Erythroblast (primary cell): ENCODE measurements at regions not wholly inside any gene's neighbourhood (a gene's known extent, or its start where the extent isn't known, plus 50 kb on each side); places are given as distances from the start of the nearest gene placed in this dataset.

ENCODE experiments used
- DNase-seq, 2 experiments: peaks; one replicate each; lab custom pipeline; 2025; lab: John Stamatoyannopoulos, UW
- GATA1 ChIP-seq: IDR thresholded peaks from 2 replicates; pipeline ENCODE4 v1.6.1; 2011; ENCODE audit warnings: low read depth, mild to moderate bottlenecking, control low read depth, low read length, moderate library complexity
- POLR2A ChIP-seq: IDR thresholded peaks from 2 replicates; pipeline ENCODE4 v1.6.1; 2011; ENCODE audit warnings: mild to moderate bottlenecking, low read length

GRCh38 chr13:47232516-47232915, 335.7 kb upstream of the HTR2A start:
- TF ChIP-seq POLR2A (no peak), GATA1 (no peak)
- no peak for DNase-seq

- no peak for DNase-seq
- TF ChIP-seq GATA1 (no peak), POLR2A (no peak)
Observed at GRCh38 chr13:47230155-47230554, 333.3 kb upstream of the HTR2A start.

DNA sequence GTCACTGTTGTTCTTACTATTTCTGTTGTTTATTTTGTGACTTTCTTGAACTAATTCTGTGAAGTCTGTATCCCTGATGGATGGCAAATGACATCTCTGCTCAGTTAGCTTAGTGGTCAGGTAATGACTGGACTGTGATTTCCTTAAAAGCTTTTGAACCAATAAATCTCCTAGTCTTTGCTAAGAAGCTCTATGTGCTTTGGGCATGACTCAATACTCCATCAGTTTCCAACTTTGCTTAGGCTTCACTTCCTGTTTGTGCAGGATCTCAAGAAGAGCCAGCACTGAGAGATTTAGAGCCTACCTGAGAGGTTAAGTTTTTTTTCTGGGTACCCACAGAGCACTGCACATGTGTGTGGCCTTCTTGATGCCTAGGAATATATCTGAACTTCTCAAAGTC, 329.7 kb upstream of the HTR2A start:
- no peak for DNase-seq
- TF ChIP-seq POLR2A (no peak), GATA1 (no peak)

DNA sequence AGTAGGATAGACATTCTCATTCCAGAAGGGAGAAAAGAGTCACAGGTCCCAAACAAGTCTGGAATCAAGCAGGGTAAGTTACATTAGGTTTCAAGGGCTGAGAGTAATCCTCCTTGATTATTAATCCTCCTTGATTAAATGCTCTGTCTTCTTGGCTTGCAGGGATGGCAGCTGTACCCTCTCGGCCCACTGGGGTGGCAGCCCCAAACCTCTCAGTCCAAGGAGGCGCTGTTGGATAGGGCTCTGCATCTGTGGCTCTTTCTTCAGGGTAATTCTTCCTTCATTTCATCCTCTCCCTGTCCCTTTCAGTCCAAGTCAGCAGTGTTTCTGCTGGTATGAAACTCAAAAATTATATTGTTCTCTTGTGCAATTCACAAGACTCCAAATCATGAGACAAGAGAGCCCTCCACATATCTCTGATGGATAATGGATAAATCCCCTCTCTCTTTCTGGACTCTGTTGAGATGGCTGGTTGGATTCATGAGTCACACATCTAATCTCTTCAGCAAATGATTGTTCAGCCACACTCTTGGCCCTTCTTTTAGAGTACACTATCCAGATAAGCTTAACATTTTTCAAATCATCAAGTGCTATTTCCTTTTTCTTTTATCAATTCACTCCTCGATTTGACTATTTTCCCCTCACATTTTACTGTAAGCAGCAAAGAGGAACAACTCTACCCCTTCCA, 323.7 kb upstream of the HTR2A start:
- TF ChIP-seq POLR2A: no peak
- no peak for TF ChIP-seq GATA1
- no peak for DNase-seq

GRCh38 chr13:47218611-47219010, 321.8 kb upstream of the HTR2A start:
- DNase-seq: no peak
- TF ChIP-seq GATA1 (no peak), POLR2A (no peak)

- no peak for DNase-seq
- TF ChIP-seq POLR2A (no peak), GATA1 (no peak)
Observed at GRCh38 chr13:47216176-47216822, 319.4 kb upstream of the HTR2A start.

DNA sequence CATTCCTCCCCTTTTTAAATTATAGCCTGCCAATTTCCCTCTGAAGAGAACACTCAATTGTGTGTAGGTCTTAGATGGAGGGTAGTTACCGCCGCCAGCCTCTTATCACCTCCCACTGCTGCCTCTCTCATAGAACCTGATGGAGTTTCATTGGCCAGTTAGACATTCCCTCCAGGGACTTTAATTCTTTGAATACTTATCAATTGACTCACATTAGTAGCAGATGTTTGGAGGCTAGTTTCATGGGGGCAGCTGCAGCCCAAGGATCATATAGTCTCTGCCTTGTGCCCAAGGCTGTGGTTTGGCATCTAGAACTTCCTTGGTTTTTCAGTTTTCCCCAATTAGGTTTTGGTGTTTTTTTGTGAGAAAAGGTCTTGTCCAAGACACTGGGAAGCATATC, 318.9 kb upstream of the HTR2A start:
- no peak for DNase-seq
- TF ChIP-seq POLR2A (no peak), GATA1 (no peak)

GRCh38 chr13:47213047-47213446, 316.2 kb upstream of the HTR2A start:
- no peak for TF ChIP-seq POLR2A
- TF ChIP-seq GATA1: no peak
- DNase-seq: no peak

- DNase-seq: no peak
- no peak for TF ChIP-seq GATA1
- TF ChIP-seq POLR2A: no peak
Observed at GRCh38 chr13:47211106-47211505, 314.3 kb upstream of the HTR2A start.

- TF ChIP-seq POLR2A: no peak
- TF ChIP-seq GATA1: no peak
- peak in 1 of 2 experiments; percentile 1 for DNase-seq
Observed at GRCh38 chr13:47206111-47206510, 309.3 kb upstream of the HTR2A start.

GRCh38 chr13:47190696-47191305, 293.9 kb upstream of the HTR2A start:
- no peak for TF ChIP-seq GATA1
- TF ChIP-seq POLR2A: no peak
- no peak for DNase-seq

DNA sequence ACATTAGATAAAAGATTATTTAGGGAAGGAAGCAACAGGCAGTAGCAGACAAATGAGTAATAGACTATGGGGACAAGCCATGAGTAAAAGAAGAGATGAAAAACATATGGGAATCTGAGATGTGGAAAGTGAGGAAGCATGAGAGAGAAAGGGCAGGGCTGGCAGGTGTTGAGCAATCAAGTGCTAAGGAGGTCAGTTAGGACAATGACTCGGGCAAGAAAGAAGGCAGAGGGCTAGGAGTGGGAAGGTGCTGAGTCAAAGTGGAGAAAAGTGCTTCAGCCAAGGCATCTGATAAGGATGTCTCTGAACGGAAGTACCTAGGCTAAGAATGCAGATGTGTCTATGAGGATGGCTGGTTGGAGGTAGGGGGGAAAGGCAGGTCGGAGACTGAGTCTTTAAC, 291.9 kb upstream of the HTR2A start:
- TF ChIP-seq POLR2A (no peak), GATA1 (no peak)
- DNase-seq: peak; percentile 16 to 31

- DNase-seq: no peak
Observed at GRCh38 chr13:47186471-47186870, 289.6 kb upstream of the HTR2A start.

DNA sequence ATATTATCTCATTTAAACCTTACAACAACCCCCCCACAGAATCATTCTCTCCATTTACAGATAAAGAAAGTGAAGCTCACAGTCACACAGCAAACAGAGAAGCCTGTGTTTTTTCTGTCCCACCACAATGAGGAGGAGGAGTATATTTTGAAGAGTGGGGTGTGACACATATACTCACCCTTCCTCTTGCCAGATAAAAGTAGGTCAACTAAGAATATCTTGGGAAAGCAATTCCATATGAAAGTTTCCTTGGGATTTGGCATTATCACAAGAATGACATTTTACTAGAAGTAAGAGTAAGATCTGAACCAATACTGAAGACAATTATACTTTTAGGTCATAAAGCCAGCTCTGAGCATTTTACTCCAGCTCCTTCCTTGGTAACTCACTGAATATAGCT, 287.5 kb upstream of the HTR2A start:
- no peak for TF ChIP-seq GATA1
- TF ChIP-seq POLR2A: no peak
- DNase-seq: no peak

More at GRCh38 chr13:47186471-47186870, 289.6 kb upstream of the HTR2A start:
- TF ChIP-seq GATA1: no peak
